ENCODE measurements at regions not wholly inside any gene's neighbourhood (a gene's known extent, or its start where the extent isn't known, plus 50 kb on each side); places are given as distances from the start of the nearest gene placed in this dataset.

- DNase-seq (ENCODE audit: low read depth, low spot score) = no peak
- POLR2A ChIA-PET = no interaction called here
- H3K4me3 ChIP-seq (ENCODE audit: low read depth, low read length) = no peak overlapping the region
- TF ChIP-seq, protein P1, sequence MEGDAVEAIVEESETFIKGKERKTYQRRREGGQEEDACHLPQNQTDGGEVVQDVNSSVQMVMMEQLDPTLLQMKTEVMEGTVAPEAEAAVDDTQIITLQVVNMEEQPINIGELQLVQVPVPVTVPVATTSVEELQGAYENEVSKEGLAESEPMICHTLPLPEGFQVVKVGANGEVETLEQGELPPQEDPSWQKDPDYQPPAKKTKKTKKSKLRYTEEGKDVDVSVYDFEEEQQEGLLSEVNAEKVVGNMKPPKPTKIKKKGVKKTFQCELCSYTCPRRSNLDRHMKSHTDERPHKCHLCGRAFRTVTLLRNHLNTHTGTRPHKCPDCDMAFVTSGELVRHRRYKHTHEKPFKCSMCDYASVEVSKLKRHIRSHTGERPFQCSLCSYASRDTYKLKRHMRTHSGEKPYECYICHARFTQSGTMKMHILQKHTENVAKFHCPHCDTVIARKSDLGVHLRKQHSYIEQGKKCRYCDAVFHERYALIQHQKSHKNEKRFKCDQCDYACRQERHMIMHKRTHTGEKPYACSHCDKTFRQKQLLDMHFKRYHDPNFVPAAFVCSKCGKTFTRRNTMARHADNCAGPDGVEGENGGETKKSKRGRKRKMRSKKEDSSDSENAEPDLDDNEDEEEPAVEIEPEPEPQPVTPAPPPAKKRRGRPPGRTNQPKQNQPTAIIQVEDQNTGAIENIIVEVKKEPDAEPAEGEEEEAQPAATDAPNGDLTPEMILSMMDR (IDR thresholded peaks at IDR 0.05; ENCODE audit: insufficient read depth, low read length, missing control alignments) = no peak
- CTCF ChIA-PET = no interaction called here
These were observed 281.8 kb downstream of the HAPSTR1 start for GRCh38 chr16:9372934-9373890.

GRCh38 chr16:9374061-9374460, 282.6 kb downstream of the HAPSTR1 start:
- POLR2A ChIA-PET = no interaction called here
- CTCF ChIA-PET = no interaction called here
- H3K4me3 ChIP-seq (ENCODE audit: low read depth, low read length) = no peak overlapping the region
- TF ChIP-seq, protein P1 (IDR thresholded peaks at IDR 0.05; ENCODE audit: insufficient read depth, low read length, missing control alignments) = no peak
- no peak for DNase-seq (ENCODE audit: low read depth, low spot score)

GRCh38 chr16:9378876-9379275, 287.4 kb downstream of the HAPSTR1 start:
- no peak for DNase-seq (ENCODE audit: low read depth, low spot score)
- no peak overlapping the region for H3K4me3 ChIP-seq (ENCODE audit: low read depth, low read length)
- CTCF ChIA-PET = no interaction called here
- TF ChIP-seq, protein P1 (IDR thresholded peaks at IDR 0.05; ENCODE audit: insufficient read depth, low read length, missing control alignments) = no peak
- POLR2A ChIA-PET = no interaction called here

DNA sequence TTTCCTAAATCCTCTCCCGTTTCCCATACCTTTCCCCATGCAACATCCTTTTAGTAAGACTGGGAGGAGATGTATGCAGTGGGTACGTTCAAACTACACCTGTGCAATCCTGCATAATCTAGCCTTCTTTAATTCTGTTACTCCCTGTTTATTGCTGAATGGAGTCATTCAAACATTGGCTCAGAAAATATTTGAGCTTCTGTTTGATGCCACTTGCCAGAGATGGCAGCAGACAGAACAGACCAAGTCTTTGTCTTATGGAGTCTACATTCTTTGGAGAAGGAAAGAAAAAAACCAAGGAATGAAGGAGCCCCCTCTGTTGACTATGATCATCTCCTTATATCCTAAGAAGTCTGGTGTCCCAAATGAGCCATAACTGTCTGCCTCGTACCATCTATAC, 288.8 kb downstream of the HAPSTR1 start:
- ChIA-PET CTCF (no interaction called here), POLR2A (no interaction called here)
- DNase-seq (ENCODE audit: low read depth, low spot score) = no peak
- H3K4me3 ChIP-seq (ENCODE audit: low read depth, low read length) = no peak overlapping the region
- TF ChIP-seq, protein P1 (IDR thresholded peaks at IDR 0.05; ENCODE audit: insufficient read depth, low read length, missing control alignments) = no peak

GRCh38 chr16:9381399-9381798, 290.0 kb downstream of the HAPSTR1 start:
- ChIA-PET CTCF (no interaction called here), POLR2A (no interaction called here)
- TF ChIP-seq, protein P1 (IDR thresholded peaks at IDR 0.05; ENCODE audit: insufficient read depth, low read length, missing control alignments) = no peak
- no peak overlapping the region for H3K4me3 ChIP-seq (ENCODE audit: low read depth, low read length)
- no peak for DNase-seq (ENCODE audit: low read depth, low spot score)

- ChIA-PET POLR2A (no interaction called here), CTCF (no interaction called here)
- H3K4me3 ChIP-seq (ENCODE audit: low read depth, low read length) = no peak overlapping the region
- no peak for DNase-seq (ENCODE audit: low read depth, low spot score)
- TF ChIP-seq, protein P1 (IDR thresholded peaks at IDR 0.05; ENCODE audit: insufficient read depth, low read length, missing control alignments) = no peak
These were observed 290.5 kb downstream of the HAPSTR1 start for GRCh38 chr16:9381905-9382304.

Measured in AG04449 (cell line).